HCT116 (cell line): ENCODE measurements at regions not wholly inside any gene's neighbourhood (a gene's known extent, or its start where the extent isn't known, plus 50 kb on each side); places are given as distances from the start of the nearest gene placed in this dataset.

Experiments used
- ATAC-seq: fragments of 200-7000 bp; cut with Tn5 transposase; 2 replicates; pipeline ENCODE4 v1.9.1; 2020; ENCODE audit warnings: mild to moderate bottlenecking, moderate library complexity
- BruUV-seq: library from RNA; stranded (reverse); fragments of 400-500 nt; replicated peaks from 2 replicates; lab custom pipeline; 2021; lab: Mats Ljungman, UMichigan
- CTCF ChIA-PET: fragments of 300-600 bp; sonication (Branson Sonifier 250); formaldehyde crosslinking; loops from one replicate; lab custom pipeline; 2021; ENCODE audit warnings: antibody characterized with exemption; lab: Charles Lee
- POLR2A ChIA-PET: fragments of 300-600, 350-600 bp; sonication (Branson Sonifier 250); formaldehyde crosslinking; loops from one replicate; lab custom pipeline; 2021; ENCODE audit warnings: antibody characterized with exemption; lab: Charles Lee
- RAD21 ChIA-PET, 2 experiments: fragments of 300-600 bp; sonication (Branson Sonifier 250); formaldehyde crosslinking; loops; one replicate each; lab custom pipeline; 2023; ENCODE audit warnings: low total read pairs in 2 of 2; ENCODE audit not compliant: uncharacterized antibody in 2 of 2, unreplicated experiment in 2 of 2, low non-redundant PET in 1 of 2; lab: Charles Lee
- DNase-seq: peaks from one replicate; pipeline ENCODE4 v3.0.0-alpha.2; 2010; ENCODE audit warnings: low read depth, low spot score
- H2AFZ ChIP-seq: fragments of 200-600 bp; shearing (Covaris generic), sonication (generic); 2 replicates; pipeline ENCODE4 v1.6.1; 2017; ENCODE audit warnings: low read depth, mixed run types, mixed read lengths, antibody characterized with exemption, low read length; ENCODE audit not compliant: poor library complexity, severe bottlenecking
- H3K27ac ChIP-seq: 2 replicates; pipeline ENCODE4 v1.5.1; 2012; ENCODE audit warnings: low read depth, low read length
- H3K27me3 ChIP-seq: fragments of 200-600 bp; sonication (generic); 2 replicates; pipeline ENCODE4 v1.6.1; 2016; ENCODE audit warnings: mixed run types, low read length, mixed read lengths; ENCODE audit not compliant: insufficient read depth
- H3K36me3 ChIP-seq, 2 experiments: fragments of 200-500 bp in 1 of 2; fragments of 200-600 bp in 1 of 2; sonication (Bioruptor generic) in 1 of 2; sonication (generic) in 1 of 2; 2 replicates each; pipeline versions ENCODE4 v1.5.1 to v1.6.1; 2014 to 2016; ENCODE audit warnings: low read length in 2 of 2, inconsistent platforms in 1 of 2, mixed read lengths in 1 of 2, mixed run types in 1 of 2; ENCODE audit not compliant: insufficient read depth in 2 of 2, control insufficient read depth in 1 of 2
- H3K4me1 ChIP-seq, 2 experiments: fragments of 200-600 bp in 1 of 2; sonication (generic) in 1 of 2; 2 replicates each; pipeline versions ENCODE4 v1.5.1 to v1.6.1; 2012 to 2017; ENCODE audit warnings: low read length in 2 of 2, inconsistent platforms in 1 of 2, mild to moderate bottlenecking in 1 of 2, mixed read lengths in 1 of 2, mixed run types in 1 of 2, moderate library complexity in 1 of 2; ENCODE audit not compliant: insufficient read depth in 2 of 2, control insufficient read depth in 1 of 2
- H3K4me2 ChIP-seq: fragments of 200-600 bp; sonication (generic); 2 replicates; pipeline ENCODE4 v1.6.1; 2017; ENCODE audit warnings: mixed run types, low read length, mixed read lengths
- H3K4me3 ChIP-seq, 2 experiments: fragments of 200-600 bp in 1 of 2; sonication (generic) in 1 of 2; replicated peaks in 1 of 2; 2 replicates each; pipeline ENCODE4 v1.5.1; 2011 to 2016; ENCODE audit warnings: low read length in 2 of 2, control low read depth in 1 of 2, low read depth in 1 of 2, mild to moderate bottlenecking in 1 of 2, mixed read lengths in 1 of 2, mixed run types in 1 of 2
- H3K79me2 ChIP-seq: fragments of 200-600 bp; sonication (generic); 2 replicates; pipeline ENCODE4 v1.6.1; 2017; ENCODE audit warnings: mild to moderate bottlenecking, mixed run types, low read length, moderate library complexity, mixed read lengths; ENCODE audit not compliant: insufficient read depth
- H3K9ac ChIP-seq: fragments of 200-600 bp; sonication (generic); 2 replicates; pipeline ENCODE4 v1.6.1; 2016; ENCODE audit warnings: low read length, mixed read lengths
- H3K9me2 ChIP-seq: fragments of 200-600 bp; sonication (generic), shearing (Covaris generic); 2 replicates; pipeline ENCODE4 v1.6.1; 2017; ENCODE audit warnings: mixed run types, mild to moderate bottlenecking, moderate library complexity; ENCODE audit not compliant: insufficient read depth
- H3K9me3 ChIP-seq, 2 experiments: fragments of 200-500 bp in 1 of 2; fragments of 200-600 bp in 1 of 2; sonication (Bioruptor generic) in 1 of 2; sonication (generic) in 1 of 2; 2 replicates each; pipeline ENCODE4 v1.6.1; 2014 to 2017; ENCODE audit warnings: low read length in 2 of 2, mixed read lengths in 2 of 2, inconsistent platforms in 1 of 2, low read depth in 1 of 2, mild to moderate bottlenecking in 1 of 2, mixed run types in 1 of 2, moderate library complexity in 1 of 2; ENCODE audit not compliant: control insufficient read depth in 1 of 2, insufficient read depth in 1 of 2
- H4K20me1 ChIP-seq: fragments of 200-600 bp; sonication (generic), shearing (Covaris generic); 2 replicates; pipeline ENCODE4 v1.6.1; 2017; ENCODE audit warnings: mixed run types, mild to moderate bottlenecking, moderate library complexity; ENCODE audit not compliant: insufficient read depth
- CBX3 ChIP-seq: IDR thresholded peaks from 2 replicates; pipeline ENCODE4 v1.6.1; 2012; ENCODE audit warnings: low read depth
- EGR1 ChIP-seq: IDR thresholded peaks from 2 replicates; pipeline ENCODE4 v1.6.1; 2012; ENCODE audit warnings: low read depth
- ELF1 ChIP-seq: IDR thresholded peaks from 2 replicates; pipeline ENCODE4 v1.6.1; 2012; ENCODE audit warnings: low read depth, borderline replicate concordance
- EZH2 ChIP-seq: fragments of 200-600 bp; sonication (generic); IDR thresholded peaks from 2 replicates; pipeline ENCODE4 v1.6.1; 2017; ENCODE audit warnings: antibody characterized with exemption, mixed run types
- EZH2phosphoT487 ChIP-seq: fragments of 200-600 bp; IDR thresholded peaks from 2 replicates; pipeline ENCODE4 v1.6.1; 2018; ENCODE audit warnings: antibody characterized with exemption, borderline replicate concordance
- FOSL1 ChIP-seq: IDR thresholded peaks from 2 replicates; pipeline ENCODE4 v1.6.1; 2012; ENCODE audit warnings: low read depth
- JUND ChIP-seq: IDR thresholded peaks from 2 replicates; pipeline ENCODE4 v1.6.1; 2012
- POLR2A ChIP-seq: IDR thresholded peaks from 2 replicates; pipeline ENCODE4 v1.7.0; 2011; ENCODE audit warnings: borderline replicate concordance; ENCODE audit not compliant: insufficient read depth, insufficient read length; ENCODE audit errors: extremely low read depth
- POLR2AphosphoS5 ChIP-seq: IDR thresholded peaks from 2 replicates; pipeline ENCODE4 v1.6.1; 2011; ENCODE audit warnings: mild to moderate bottlenecking, low read depth, low read length, moderate library complexity
- RAD21 ChIP-seq: IDR thresholded peaks from 2 replicates; pipeline ENCODE4 v1.6.1; 2012; ENCODE audit warnings: low read depth, mild to moderate bottlenecking
- SIN3A ChIP-seq: IDR thresholded peaks from 2 replicates; pipeline ENCODE4 v1.6.1; 2012; ENCODE audit warnings: low read depth
- SP1 ChIP-seq: IDR thresholded peaks from 2 replicates; pipeline ENCODE4 v1.6.1; 2012; ENCODE audit warnings: low read depth
- TCF7L2 ChIP-seq: IDR thresholded peaks from 2 replicates; pipeline ENCODE4 v1.7.0; 2011; ENCODE audit warnings: borderline replicate concordance, inconsistent platforms; ENCODE audit not compliant: insufficient read depth, insufficient read length; ENCODE audit errors: extremely low read depth
- YY1 ChIP-seq: IDR thresholded peaks from 2 replicates; pipeline ENCODE4 v1.6.1; 2011; ENCODE audit warnings: low read length, low read depth, moderate library complexity, mild to moderate bottlenecking; ENCODE audit not compliant: insufficient replicate concordance; ENCODE audit errors: extremely low read depth
- intact Hi-C: fragments of 100-400 bp; cut with micrococcal nuclease; formaldehyde crosslinking; loops from 2 replicates; pipeline ENCODE4 v1.10.0; 2022
- TF ChIP-seq, protein P1 (sequence below), 3 experiments: fragments of 200-600 bp in 1 of 3; sonication (generic) in 1 of 3; IDR thresholded peaks in 2 of 3; conservative IDR thresholded peaks in 1 of 3; 2 replicates each; pipeline ENCODE4 v1.5.1; 2012 to 2017; ENCODE audit warnings: low read depth in 2 of 3, low read length in 2 of 3, antibody characterized with exemption in 1 of 3, borderline replicate concordance in 1 of 3, control low read depth in 1 of 3, mild to moderate bottlenecking in 1 of 3, mixed read lengths in 1 of 3, mixed run types in 1 of 3, moderate library complexity in 1 of 3; ENCODE audit not compliant: insufficient read depth in 1 of 3
- TF ChIP-seq, protein P2 (sequence below): IDR thresholded peaks from 2 replicates; pipeline ENCODE4 v1.6.1; 2012; ENCODE audit warnings: low read depth
- TF ChIP-seq, protein P3 (sequence below): IDR thresholded peaks from 2 replicates; pipeline ENCODE4 v1.6.1; 2012

DNA sequence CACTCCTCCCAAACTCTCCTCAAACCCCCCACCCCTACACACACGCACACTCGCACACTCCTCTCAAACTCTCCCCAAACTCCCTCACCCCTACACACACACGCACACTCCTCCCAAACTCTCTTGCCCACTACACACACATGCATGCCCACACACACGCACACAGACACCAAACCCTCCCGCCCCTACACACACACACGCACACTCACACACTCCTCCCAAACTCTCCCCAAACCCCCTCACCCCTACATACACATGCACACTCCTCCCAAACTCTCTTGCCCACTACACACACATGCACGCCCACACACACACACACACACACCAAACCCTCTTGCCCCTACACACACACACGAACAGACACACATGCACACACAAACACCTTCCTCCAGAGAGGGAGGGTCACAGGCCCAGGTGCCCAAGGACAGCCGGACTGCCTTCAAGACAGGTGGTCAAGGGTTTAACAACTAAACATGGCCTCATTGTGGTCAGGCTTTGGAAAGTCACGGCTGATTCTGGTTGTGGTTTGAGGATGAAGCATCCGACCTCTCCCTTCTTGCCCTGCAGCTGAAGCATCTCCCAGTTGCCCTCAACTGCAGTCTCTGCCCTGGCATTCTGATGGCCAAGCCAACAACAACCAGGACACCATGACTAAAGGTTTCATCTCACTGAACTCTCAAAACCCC, 72.3 kb upstream of the SNTG2 start:
- Histone ChIP-seq H3K36me3 (no peaks in the 10 kb centered on the region), H3K4me2 (no peak overlapping the region), H3K9me3 (no peaks in the 10 kb centered on the region), H3K79me2 (no peaks in the 10 kb centered on the region), H3K9ac (no peak overlapping the region), H3K4me1 (no peaks in the 10 kb centered on the region), H3K4me3 (no peak overlapping the region), H3K27ac (no peak overlapping the region), H3K9me2 (no peaks in the 10 kb centered on the region), H2AFZ (no peak overlapping the region), H4K20me1 (no peaks in the 10 kb centered on the region), H3K27me3 (peaks cover 52% of the 10 kb centered on the region)
- no peak for ATAC-seq
- POLR2A ChIA-PET: no interaction called here
- CTCF ChIA-PET: no interaction called here
- intact Hi-C loops: no loop called here
- BruUV-seq: no TSS peak
- DNase-seq: no peak
- RAD21 ChIA-PET: no interaction called here
- TF ChIP-seq POLR2A: no peak
- TF ChIP-seq SP1: no peak
- no peak for TF ChIP-seq POLR2AphosphoS5
- TF ChIP-seq EZH2phosphoT487: no peak
- TF ChIP-seq, protein P1, sequence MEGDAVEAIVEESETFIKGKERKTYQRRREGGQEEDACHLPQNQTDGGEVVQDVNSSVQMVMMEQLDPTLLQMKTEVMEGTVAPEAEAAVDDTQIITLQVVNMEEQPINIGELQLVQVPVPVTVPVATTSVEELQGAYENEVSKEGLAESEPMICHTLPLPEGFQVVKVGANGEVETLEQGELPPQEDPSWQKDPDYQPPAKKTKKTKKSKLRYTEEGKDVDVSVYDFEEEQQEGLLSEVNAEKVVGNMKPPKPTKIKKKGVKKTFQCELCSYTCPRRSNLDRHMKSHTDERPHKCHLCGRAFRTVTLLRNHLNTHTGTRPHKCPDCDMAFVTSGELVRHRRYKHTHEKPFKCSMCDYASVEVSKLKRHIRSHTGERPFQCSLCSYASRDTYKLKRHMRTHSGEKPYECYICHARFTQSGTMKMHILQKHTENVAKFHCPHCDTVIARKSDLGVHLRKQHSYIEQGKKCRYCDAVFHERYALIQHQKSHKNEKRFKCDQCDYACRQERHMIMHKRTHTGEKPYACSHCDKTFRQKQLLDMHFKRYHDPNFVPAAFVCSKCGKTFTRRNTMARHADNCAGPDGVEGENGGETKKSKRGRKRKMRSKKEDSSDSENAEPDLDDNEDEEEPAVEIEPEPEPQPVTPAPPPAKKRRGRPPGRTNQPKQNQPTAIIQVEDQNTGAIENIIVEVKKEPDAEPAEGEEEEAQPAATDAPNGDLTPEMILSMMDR (IDR thresholded peaks at IDR 0.05 in 2 of 3, conservative IDR thresholded peaks at IDR 0.05 in 1 of 3; ENCODE audit: borderline replicate concordance in 1 of 3, insufficient read depth in 1 of 3, low read depth in 2 of 3, low read length in 2 of 3): no peak
- TF ChIP-seq RAD21: no peak
- TF ChIP-seq JUND: no peak
- TF ChIP-seq EZH2: no peak
- TF ChIP-seq CBX3: no peak
- TF ChIP-seq, protein P2, sequence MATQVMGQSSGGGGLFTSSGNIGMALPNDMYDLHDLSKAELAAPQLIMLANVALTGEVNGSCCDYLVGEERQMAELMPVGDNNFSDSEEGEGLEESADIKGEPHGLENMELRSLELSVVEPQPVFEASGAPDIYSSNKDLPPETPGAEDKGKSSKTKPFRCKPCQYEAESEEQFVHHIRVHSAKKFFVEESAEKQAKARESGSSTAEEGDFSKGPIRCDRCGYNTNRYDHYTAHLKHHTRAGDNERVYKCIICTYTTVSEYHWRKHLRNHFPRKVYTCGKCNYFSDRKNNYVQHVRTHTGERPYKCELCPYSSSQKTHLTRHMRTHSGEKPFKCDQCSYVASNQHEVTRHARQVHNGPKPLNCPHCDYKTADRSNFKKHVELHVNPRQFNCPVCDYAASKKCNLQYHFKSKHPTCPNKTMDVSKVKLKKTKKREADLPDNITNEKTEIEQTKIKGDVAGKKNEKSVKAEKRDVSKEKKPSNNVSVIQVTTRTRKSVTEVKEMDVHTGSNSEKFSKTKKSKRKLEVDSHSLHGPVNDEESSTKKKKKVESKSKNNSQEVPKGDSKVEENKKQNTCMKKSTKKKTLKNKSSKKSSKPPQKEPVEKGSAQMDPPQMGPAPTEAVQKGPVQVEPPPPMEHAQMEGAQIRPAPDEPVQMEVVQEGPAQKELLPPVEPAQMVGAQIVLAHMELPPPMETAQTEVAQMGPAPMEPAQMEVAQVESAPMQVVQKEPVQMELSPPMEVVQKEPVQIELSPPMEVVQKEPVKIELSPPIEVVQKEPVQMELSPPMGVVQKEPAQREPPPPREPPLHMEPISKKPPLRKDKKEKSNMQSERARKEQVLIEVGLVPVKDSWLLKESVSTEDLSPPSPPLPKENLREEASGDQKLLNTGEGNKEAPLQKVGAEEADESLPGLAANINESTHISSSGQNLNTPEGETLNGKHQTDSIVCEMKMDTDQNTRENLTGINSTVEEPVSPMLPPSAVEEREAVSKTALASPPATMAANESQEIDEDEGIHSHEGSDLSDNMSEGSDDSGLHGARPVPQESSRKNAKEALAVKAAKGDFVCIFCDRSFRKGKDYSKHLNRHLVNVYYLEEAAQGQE: no peak
- TF ChIP-seq, protein P3, sequence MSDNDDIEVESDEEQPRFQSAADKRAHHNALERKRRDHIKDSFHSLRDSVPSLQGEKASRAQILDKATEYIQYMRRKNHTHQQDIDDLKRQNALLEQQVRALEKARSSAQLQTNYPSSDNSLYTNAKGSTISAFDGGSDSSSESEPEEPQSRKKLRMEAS: no peak
- no peak for TF ChIP-seq SIN3A
- TF ChIP-seq FOSL1: no peak
- TF ChIP-seq EGR1: no peak
- TF ChIP-seq TCF7L2: no peak
- no peak for TF ChIP-seq ELF1
- TF ChIP-seq YY1: no peak
